Choroid plexus epithelial cell (primary cell): ENCODE measurements at regions not wholly inside any gene's neighbourhood (a gene's known extent, or its start where the extent isn't known, plus 50 kb on each side); places are given as distances from the start of the nearest gene placed in this dataset.

Source experiments
- DNase-seq: peaks from one replicate; pipeline ENCODE4 v3.0.0-alpha.2; 2010; ENCODE audit warnings: low read depth
- H3K4me3 ChIP-seq: 2 replicates; pipeline ENCODE4 v1.5.1; 2011; ENCODE audit warnings: low read depth, mild to moderate bottlenecking, control low read depth, low read length, moderate library complexity
- TF ChIP-seq, protein P1 (sequence below): conservative IDR thresholded peaks from 2 replicates; pipeline ENCODE4 v1.5.1; 2011; ENCODE audit warnings: low read depth, mild to moderate bottlenecking, control low read depth, inconsistent platforms, low read length, moderate library complexity

DNA sequence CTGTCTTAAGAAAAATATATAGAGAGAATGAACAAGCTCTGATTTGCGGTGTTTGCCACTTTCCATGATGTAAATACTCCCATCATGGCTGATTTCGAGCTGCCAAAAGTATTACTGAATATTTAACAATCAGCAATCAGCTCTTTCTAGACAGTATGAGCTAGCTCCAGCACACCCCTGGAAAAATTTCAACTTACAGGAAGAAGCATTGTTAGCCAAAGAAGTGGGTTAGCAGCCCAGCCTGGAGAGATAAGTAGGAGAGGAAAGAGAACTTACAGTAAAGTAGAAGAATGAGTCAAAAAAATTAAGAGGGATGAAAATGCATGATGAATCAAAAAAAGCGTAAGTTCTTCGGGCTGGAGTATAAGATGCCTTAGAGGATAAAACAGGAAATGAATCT is 60.6 kb upstream of the ANK3 start:
- TF ChIP-seq, protein P1, sequence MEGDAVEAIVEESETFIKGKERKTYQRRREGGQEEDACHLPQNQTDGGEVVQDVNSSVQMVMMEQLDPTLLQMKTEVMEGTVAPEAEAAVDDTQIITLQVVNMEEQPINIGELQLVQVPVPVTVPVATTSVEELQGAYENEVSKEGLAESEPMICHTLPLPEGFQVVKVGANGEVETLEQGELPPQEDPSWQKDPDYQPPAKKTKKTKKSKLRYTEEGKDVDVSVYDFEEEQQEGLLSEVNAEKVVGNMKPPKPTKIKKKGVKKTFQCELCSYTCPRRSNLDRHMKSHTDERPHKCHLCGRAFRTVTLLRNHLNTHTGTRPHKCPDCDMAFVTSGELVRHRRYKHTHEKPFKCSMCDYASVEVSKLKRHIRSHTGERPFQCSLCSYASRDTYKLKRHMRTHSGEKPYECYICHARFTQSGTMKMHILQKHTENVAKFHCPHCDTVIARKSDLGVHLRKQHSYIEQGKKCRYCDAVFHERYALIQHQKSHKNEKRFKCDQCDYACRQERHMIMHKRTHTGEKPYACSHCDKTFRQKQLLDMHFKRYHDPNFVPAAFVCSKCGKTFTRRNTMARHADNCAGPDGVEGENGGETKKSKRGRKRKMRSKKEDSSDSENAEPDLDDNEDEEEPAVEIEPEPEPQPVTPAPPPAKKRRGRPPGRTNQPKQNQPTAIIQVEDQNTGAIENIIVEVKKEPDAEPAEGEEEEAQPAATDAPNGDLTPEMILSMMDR: no peak
- H3K4me3 ChIP-seq: no peak overlapping the region
- DNase-seq: no peak

DNA sequence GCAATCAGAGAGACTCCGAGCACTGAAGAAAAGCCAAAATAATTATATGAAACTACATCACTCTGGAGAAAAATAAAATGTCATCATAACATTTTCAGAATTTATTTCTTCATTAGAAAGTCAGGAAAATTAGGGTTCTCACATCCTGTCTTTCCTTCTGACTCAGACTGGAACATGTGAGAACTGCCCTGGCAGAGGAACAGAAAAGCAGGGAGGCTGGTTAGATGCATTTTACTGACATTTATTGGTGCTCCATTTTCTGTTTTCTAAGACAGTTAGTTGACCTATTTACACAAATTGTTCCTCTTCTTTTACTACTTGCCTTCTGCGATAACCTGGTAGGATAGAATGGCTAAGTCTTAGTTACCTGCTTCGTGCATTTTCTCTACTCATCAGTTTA is 58.6 kb upstream of the ANK3 start:
- TF ChIP-seq, protein P1: no peak
- no peak for DNase-seq
- H3K4me3 ChIP-seq: no peak overlapping the region

DNA sequence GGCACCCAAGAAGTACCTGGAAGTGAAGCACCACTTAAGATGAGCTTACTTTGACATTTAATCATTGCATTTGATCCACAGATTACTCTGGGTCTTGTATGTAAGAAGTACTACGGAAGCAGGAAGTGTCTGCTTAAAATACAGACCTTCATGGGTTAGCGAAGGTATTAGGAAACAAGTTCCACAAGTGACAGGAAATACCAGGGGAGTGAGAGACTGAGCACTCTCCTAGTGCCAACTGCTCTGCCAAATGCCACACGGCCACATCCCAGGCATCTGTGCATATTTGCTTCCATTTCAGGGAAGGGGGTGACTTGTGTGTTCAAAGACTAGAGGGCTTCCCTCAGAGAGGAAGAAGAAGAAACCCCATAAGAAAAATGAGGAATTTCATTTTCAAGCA is 57.2 kb upstream of the ANK3 start:
- TF ChIP-seq, protein P1: no peak
- no peak for DNase-seq
- H3K4me3 ChIP-seq: no peak overlapping the region

DNA sequence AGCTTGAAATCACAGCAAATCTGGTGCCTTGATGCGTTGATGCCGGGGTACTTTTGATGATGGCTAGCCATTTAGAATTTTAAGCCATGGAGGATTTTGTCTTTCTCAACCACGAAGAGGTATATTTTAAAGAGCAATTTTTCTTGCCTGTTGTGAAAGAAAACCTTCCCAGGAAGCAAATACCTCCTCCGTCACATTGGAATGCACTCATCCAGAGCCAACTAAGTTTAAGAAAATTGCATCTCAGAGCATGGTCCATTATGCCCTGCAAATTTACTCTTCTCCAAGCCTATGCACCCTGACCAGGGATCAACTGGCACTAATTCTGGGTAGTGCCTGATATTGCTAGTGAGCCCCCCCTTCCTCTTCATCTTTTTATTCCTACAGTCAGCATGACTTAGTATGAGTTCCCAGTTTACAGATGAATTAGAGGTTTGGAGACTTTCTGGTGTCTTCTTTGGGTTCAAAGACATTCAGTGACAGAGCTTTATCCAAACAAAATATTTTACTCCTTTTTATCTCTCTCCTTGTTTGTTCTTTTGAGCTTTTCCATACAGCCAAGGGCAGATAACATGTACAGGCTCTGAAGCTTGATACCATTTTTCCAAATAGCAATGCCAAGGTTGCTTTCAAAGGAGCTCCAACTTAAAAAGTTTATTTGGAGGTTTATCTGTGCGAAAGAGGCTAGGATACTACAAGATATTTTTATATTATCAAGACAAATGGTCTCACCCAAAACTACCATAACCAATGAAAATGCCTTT is 56.6 kb upstream of the ANK3 start:
- TF ChIP-seq, protein P1: no peak
- no peak overlapping the region for H3K4me3 ChIP-seq
- DNase-seq: peak; percentile 69

DNA sequence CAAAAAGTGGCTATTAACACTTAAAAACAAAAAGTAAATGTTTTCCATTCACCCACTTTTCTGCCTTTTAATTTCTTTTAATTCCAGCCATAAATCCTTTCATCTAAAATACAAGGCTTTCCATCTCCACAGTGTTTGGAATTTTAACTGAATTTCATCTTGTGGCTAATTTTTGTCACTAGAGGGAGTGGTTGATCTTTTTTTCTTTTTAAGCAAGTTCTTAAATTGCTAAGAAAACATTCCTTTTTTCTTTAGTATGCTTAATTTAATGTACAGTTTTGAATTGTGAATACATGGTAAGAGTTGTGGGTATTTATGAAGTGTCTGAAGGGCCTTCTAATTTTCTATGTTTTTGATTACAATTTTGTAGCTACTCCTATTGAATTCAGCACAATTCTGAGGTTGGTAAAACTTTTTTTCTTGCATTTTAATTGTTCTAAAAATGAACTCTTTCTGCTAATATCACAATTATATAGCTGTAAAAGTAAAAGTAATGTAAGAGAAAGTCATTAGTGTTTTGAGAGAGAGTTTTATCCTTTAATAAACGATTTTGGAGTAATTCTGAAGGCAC is 54.9 kb upstream of the ANK3 start:
- no peak overlapping the region for H3K4me3 ChIP-seq
- TF ChIP-seq, protein P1: peak; percentile 58
- DNase-seq: peak; percentile 74

DNA sequence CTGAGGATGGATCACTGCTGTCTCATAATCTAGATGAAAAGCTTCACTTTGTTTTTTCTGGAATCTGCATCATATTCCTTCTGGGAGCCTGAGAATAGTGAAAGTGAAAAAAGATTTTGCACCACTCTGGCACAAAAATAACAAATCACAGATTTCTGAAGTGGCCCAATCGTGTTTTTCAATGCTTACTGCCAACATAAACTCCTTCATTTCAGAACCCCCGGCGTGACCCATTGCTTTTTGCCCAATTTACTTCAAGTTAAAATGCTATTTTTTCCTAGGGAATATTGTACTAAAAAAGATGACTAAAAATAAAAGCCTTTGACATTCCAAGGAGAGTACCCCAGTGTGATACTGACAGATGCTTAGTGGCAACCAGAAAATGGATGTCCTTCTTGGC is 53.7 kb upstream of the ANK3 start:
- no peak for DNase-seq
- TF ChIP-seq, protein P1: no peak
- H3K4me3 ChIP-seq: no peak overlapping the region

DNA sequence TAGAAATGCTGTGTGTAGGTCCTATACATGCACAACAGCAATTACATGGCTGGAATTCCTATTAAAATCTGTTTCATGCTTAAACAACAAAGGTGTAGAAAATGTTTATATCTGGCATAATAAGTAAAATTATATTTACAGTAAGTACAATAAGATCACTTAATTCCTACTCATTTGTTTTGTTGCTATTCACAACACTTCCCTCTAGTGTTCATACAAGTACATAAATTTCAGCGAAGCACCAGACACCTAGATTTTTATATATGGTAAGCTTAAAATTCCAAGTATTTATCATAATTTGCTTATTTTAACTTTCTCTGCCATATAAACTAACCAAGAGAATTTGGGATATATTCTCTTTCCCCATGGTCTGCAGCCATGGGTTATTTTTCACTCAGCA is 51.8 kb upstream of the ANK3 start:
- no peak overlapping the region for H3K4me3 ChIP-seq
- DNase-seq: peak; percentile 71
- TF ChIP-seq, protein P1: peak; percentile 50
